ENCODE measurements at regions not wholly inside any gene's neighbourhood (a gene's known extent, or its start where the extent isn't known, plus 50 kb on each side); places are given as distances from the start of the nearest gene placed in this dataset.

DNA sequence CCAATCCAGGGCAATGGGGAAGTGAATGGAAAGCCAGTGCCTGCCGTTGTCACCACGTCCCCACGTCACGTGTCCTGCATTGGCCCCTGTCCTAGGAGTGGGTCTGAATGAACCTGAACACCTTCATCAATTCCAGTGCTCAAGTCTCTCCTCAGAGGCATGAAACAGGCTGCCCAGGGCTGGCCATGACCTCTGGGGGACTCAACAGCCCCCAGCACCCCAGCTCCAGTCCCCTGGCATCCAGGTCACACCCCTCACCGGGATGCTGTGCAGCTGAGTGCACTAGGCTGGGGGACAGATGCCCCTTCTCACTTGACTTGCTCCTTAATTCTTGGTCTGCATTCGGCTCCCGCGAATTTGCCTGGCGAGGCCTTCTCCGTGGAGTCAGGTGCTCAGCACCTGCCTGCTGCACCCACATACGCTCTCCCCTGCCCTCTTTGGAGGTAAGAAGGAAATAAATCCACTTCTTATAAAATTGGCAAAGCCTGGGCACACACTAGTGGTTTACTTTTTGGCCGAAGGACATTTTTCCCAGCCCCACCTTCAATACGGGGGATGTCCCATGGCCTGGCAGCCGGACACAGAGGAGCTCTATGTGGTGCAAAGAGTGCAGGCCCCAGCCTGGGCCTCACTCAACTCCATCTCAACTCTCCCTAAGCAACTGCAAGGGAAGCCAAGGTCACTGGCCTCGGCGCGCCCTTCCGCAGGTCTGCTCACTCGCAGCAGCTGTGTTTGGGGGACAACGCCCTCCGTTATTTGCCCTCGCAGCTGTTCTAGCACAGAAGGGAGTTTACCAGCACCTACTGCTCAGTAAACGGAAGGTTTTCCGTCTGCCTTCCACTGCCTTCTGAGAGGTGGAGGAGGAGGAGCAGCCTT, 77.6 kb upstream of the SHH start:
- TF ChIP-seq, protein P1, sequence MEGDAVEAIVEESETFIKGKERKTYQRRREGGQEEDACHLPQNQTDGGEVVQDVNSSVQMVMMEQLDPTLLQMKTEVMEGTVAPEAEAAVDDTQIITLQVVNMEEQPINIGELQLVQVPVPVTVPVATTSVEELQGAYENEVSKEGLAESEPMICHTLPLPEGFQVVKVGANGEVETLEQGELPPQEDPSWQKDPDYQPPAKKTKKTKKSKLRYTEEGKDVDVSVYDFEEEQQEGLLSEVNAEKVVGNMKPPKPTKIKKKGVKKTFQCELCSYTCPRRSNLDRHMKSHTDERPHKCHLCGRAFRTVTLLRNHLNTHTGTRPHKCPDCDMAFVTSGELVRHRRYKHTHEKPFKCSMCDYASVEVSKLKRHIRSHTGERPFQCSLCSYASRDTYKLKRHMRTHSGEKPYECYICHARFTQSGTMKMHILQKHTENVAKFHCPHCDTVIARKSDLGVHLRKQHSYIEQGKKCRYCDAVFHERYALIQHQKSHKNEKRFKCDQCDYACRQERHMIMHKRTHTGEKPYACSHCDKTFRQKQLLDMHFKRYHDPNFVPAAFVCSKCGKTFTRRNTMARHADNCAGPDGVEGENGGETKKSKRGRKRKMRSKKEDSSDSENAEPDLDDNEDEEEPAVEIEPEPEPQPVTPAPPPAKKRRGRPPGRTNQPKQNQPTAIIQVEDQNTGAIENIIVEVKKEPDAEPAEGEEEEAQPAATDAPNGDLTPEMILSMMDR (IDR thresholded peaks at IDR 0.05 in 8 of 11, conservative IDR thresholded peaks at IDR 0.05 in 3 of 11): no peak
- TF ChIP-seq POLR2A (IDR thresholded peaks at IDR 0.05) (no peak), POLR2AphosphoS5 (IDR thresholded peaks at IDR 0.05) (peak; percentile 51 to 72 (median 66))
